GM19395 (cell line): ENCODE measurements at regions not wholly inside any gene's neighbourhood (a gene's known extent, or its start where the extent isn't known, plus 50 kb on each side); places are given as distances from the start of the nearest gene placed in this dataset.
"Not testable (repeated sequence)": the region's sequence is repeated elsewhere in the genome, so short reads cannot be mapped to it uniquely, and the experiment has no call there.

Experiments used
- ATAC-seq: cut with Tn5 transposase; IDR thresholded peaks from one replicate; pipeline ENCODE4 v1.9.1; 2021; ENCODE audit warnings: mild to moderate bottlenecking, moderate library complexity; ENCODE audit not compliant: unreplicated experiment

- no peak for ATAC-seq
These were observed 82.2 kb upstream of the GRK3 start for GRCh38 chr22:25482091-25482760.

GRCh38 chr22:25482868-25483639 lies 81.4 kb upstream of the GRK3 start:
- ATAC-seq = no peak

GRCh38 chr22:25483931-25484330 lies 80.5 kb upstream of the GRK3 start:
- no peak for ATAC-seq

- no peak for ATAC-seq
These were observed 79.8 kb upstream of the GRK3 start for GRCh38 chr22:25484521-25485315.

GRCh38 chr22:25485626-25486545 lies 78.6 kb upstream of the GRK3 start:
- ATAC-seq = peak; percentile 84

GRCh38 chr22:25487508-25487907 lies 77.0 kb upstream of the GRK3 start:
- no peak for ATAC-seq

- ATAC-seq = no peak
These were observed 76.0 kb upstream of the GRK3 start for GRCh38 chr22:25488244-25489020.

- no peak for ATAC-seq
These were observed 74.5 kb upstream of the GRK3 start for GRCh38 chr22:25489947-25490346.

GRCh38 chr22:25490896-25491295 lies 73.6 kb upstream of the GRK3 start:
- no peak for ATAC-seq

GRCh38 chr22:25492162-25492561 lies 72.3 kb upstream of the GRK3 start:
- ATAC-seq = no peak

GRCh38 chr22:25492841-25493734 lies 71.4 kb upstream of the GRK3 start:
- ATAC-seq = no peak

- ATAC-seq = no peak
These were observed 70.7 kb upstream of the GRK3 start for GRCh38 chr22:25493794-25494193.

GRCh38 chr22:25494774-25495173 lies 69.7 kb upstream of the GRK3 start:
- ATAC-seq = peak; percentile 79

GRCh38 chr22:25495285-25495684 lies 69.2 kb upstream of the GRK3 start:
- ATAC-seq = no peak

GRCh38 chr22:25496396-25497064 lies 67.9 kb upstream of the GRK3 start:
- no peak for ATAC-seq

GRCh38 chr22:25497181-25497641 lies 67.3 kb upstream of the GRK3 start:
- ATAC-seq = no peak

- no peak for ATAC-seq
These were observed 66.8 kb upstream of the GRK3 start for GRCh38 chr22:25497716-25498115.

GRCh38 chr22:25500671-25501070 lies 63.8 kb upstream of the GRK3 start:
- ATAC-seq = not testable (repeated sequence)
